Transverse colon (tissue), 4 donors: ENCODE measurements at regions not wholly inside any gene's neighbourhood (a gene's known extent, or its start where the extent isn't known, plus 50 kb on each side); places are given as distances from the start of the nearest gene placed in this dataset.

Experiments used
- POLR2AphosphoS5 ChIP-seq, 3 donors: sonication (generic); formaldehyde crosslinking; IDR thresholded peaks; one replicate each; pipeline ENCODE4 v1.6.1; 2016; ENCODE audit warnings: antibody characterized with exemption in 3 of 3
- TF ChIP-seq, protein P1 (sequence below), 5 experiments: fragments of 200-600 bp in 3 of 5; fragments of 450-650 bp in 2 of 5; sonication (generic) in 3 of 5; IDR thresholded peaks; 1 replicate in 2 of 5; 2 replicates in 3 of 5; pipeline ENCODE4 v1.5.1; 2016 to 2017; ENCODE audit warnings: antibody characterized with exemption in 5 of 5, inconsistent platforms in 3 of 5, mild to moderate bottlenecking in 2 of 5, moderate library complexity in 1 of 5

GRCh38 chr11:92154611-92155010 lies 70.0 kb upstream of the FAT3 start:
- TF ChIP-seq, protein P1, sequence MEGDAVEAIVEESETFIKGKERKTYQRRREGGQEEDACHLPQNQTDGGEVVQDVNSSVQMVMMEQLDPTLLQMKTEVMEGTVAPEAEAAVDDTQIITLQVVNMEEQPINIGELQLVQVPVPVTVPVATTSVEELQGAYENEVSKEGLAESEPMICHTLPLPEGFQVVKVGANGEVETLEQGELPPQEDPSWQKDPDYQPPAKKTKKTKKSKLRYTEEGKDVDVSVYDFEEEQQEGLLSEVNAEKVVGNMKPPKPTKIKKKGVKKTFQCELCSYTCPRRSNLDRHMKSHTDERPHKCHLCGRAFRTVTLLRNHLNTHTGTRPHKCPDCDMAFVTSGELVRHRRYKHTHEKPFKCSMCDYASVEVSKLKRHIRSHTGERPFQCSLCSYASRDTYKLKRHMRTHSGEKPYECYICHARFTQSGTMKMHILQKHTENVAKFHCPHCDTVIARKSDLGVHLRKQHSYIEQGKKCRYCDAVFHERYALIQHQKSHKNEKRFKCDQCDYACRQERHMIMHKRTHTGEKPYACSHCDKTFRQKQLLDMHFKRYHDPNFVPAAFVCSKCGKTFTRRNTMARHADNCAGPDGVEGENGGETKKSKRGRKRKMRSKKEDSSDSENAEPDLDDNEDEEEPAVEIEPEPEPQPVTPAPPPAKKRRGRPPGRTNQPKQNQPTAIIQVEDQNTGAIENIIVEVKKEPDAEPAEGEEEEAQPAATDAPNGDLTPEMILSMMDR (IDR thresholded peaks at IDR 0.05): no peak
- no peak for TF ChIP-seq POLR2AphosphoS5 (IDR thresholded peaks at IDR 0.05)
